ENCODE measurements at regions not wholly inside any gene's neighbourhood (a gene's known extent, or its start where the extent isn't known, plus 50 kb on each side); places are given as distances from the start of the nearest gene placed in this dataset.

GRCh38 chr7:67947191-67947590, 950.6 kb downstream of the TYW1 start:
- TF ChIP-seq POLR2A (IDR thresholded peaks at IDR 0.05) (no peak), POLR2AphosphoS5 (IDR thresholded peaks at IDR 0.05) (no peak), EP300 (IDR thresholded peaks at IDR 0.05) (no peak)
- TF ChIP-seq, protein P1, sequence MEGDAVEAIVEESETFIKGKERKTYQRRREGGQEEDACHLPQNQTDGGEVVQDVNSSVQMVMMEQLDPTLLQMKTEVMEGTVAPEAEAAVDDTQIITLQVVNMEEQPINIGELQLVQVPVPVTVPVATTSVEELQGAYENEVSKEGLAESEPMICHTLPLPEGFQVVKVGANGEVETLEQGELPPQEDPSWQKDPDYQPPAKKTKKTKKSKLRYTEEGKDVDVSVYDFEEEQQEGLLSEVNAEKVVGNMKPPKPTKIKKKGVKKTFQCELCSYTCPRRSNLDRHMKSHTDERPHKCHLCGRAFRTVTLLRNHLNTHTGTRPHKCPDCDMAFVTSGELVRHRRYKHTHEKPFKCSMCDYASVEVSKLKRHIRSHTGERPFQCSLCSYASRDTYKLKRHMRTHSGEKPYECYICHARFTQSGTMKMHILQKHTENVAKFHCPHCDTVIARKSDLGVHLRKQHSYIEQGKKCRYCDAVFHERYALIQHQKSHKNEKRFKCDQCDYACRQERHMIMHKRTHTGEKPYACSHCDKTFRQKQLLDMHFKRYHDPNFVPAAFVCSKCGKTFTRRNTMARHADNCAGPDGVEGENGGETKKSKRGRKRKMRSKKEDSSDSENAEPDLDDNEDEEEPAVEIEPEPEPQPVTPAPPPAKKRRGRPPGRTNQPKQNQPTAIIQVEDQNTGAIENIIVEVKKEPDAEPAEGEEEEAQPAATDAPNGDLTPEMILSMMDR (IDR thresholded peaks at IDR 0.05) = no peak
- no peak for DNase-seq
- H3K27ac ChIP-seq = no peak overlapping the region
- WGBS, 5 donors = 79 to 89% (median 82%) methylated on average over 2 of the region's 2 CpGs
- no peaks in the 10 kb centered on the region for H3K36me3 ChIP-seq
- intact Hi-C loops (cut with DNase I; ENCODE audit: low total_unique reads) = no loop called here
- no peaks in the 10 kb centered on the region for H3K27me3 ChIP-seq
- H3K4me1 ChIP-seq = no peaks in the 10 kb centered on the region
- H3K4me3 ChIP-seq = no peak overlapping the region
- H3K9me3 ChIP-seq = peaks cover 0 to 23% (median 0%) of the 10 kb centered on the region in 4 donors

- Histone ChIP-seq H3K36me3 (no peaks in the 10 kb centered on the region), H3K4me3 (no peak overlapping the region)
- 82 to 91% (median 86%) methylated on average over 5 of the region's 5 CpGs for WGBS, 5 donors
Observed at GRCh38 chr7:67947646-67948045, 951.0 kb downstream of the TYW1 start.

GRCh38 chr7:67950321-67951083, 953.9 kb downstream of the TYW1 start:
- Histone ChIP-seq H3K9me3 (peaks cover 0 to 9% (median 0%) of the 10 kb centered on the region in 4 donors), H3K36me3 (no peaks in the 10 kb centered on the region), H3K4me3 (no peak overlapping the region), H3K27ac (no peak overlapping the region), H3K4me1 (no peaks in the 10 kb centered on the region), H3K27me3 (no peaks in the 10 kb centered on the region)
- TF ChIP-seq EP300 (IDR thresholded peaks at IDR 0.05) (no peak), POLR2A (IDR thresholded peaks at IDR 0.05) (no peak), POLR2AphosphoS5 (IDR thresholded peaks at IDR 0.05) (no peak)
- TF ChIP-seq, protein P1 (IDR thresholded peaks at IDR 0.05) = no peak
- intact Hi-C loops (cut with DNase I; ENCODE audit: low total_unique reads) = no loop called here
- DNase-seq = no peak
- 51 to 72% (median 60%) methylated on average over 7 of the region's 7 CpGs for WGBS, 5 donors

More at GRCh38 chr7:67947646-67948045, 951.0 kb downstream of the TYW1 start:
- no peak for DNase-seq
- TF ChIP-seq, protein P1 (IDR thresholded peaks at IDR 0.05) = no peak
- TF ChIP-seq POLR2AphosphoS5 (IDR thresholded peaks at IDR 0.05) (no peak), POLR2A (IDR thresholded peaks at IDR 0.05) (no peak), EP300 (IDR thresholded peaks at IDR 0.05) (no peak)
- Histone ChIP-seq H3K4me1 (no peaks in the 10 kb centered on the region), H3K27ac (no peak overlapping the region), H3K27me3 (no peaks in the 10 kb centered on the region), H3K9me3 (peaks cover 0 to 23% (median 0%) of the 10 kb centered on the region in 4 donors)
- intact Hi-C loops (cut with DNase I; ENCODE audit: low total_unique reads) = no loop called here

- intact Hi-C loops (cut with DNase I; ENCODE audit: low total_unique reads) = no loop called here
- H3K4me3 ChIP-seq = no peak overlapping the region
- TF ChIP-seq EP300 (IDR thresholded peaks at IDR 0.05) = no peak
- TF ChIP-seq, protein P1 (IDR thresholded peaks at IDR 0.05) = no peak
- no peak for TF ChIP-seq POLR2AphosphoS5 (IDR thresholded peaks at IDR 0.05)
- TF ChIP-seq POLR2A (IDR thresholded peaks at IDR 0.05) = no peak
- H3K9me3 ChIP-seq = peaks cover 0 to 2% (median 0%) of the 10 kb centered on the region in 4 donors
- DNase-seq = peak in 1 of 2 donors; percentile 14
- H3K36me3 ChIP-seq = no peaks in the 10 kb centered on the region
- no peaks in the 10 kb centered on the region for H3K27me3 ChIP-seq
- no peak overlapping the region for H3K27ac ChIP-seq
- H3K4me1 ChIP-seq = no peaks in the 10 kb centered on the region
- WGBS, 5 donors = 37 to 54% (median 40%) methylated on average over 3 of the region's 3 CpGs
Observed at GRCh38 chr7:67955061-67955460, 958.4 kb downstream of the TYW1 start.
